GM21723 (cell line): ENCODE measurements at regions not wholly inside any gene's neighbourhood (a gene's known extent, or its start where the extent isn't known, plus 50 kb on each side); places are given as distances from the start of the nearest gene placed in this dataset.

Experiments
- ATAC-seq: cut with Tn5 transposase; IDR thresholded peaks from one replicate; pipeline ENCODE4 v1.9.1; 2021; ENCODE audit warnings: mild to moderate bottlenecking, moderate library complexity; ENCODE audit not compliant: unreplicated experiment

DNA sequence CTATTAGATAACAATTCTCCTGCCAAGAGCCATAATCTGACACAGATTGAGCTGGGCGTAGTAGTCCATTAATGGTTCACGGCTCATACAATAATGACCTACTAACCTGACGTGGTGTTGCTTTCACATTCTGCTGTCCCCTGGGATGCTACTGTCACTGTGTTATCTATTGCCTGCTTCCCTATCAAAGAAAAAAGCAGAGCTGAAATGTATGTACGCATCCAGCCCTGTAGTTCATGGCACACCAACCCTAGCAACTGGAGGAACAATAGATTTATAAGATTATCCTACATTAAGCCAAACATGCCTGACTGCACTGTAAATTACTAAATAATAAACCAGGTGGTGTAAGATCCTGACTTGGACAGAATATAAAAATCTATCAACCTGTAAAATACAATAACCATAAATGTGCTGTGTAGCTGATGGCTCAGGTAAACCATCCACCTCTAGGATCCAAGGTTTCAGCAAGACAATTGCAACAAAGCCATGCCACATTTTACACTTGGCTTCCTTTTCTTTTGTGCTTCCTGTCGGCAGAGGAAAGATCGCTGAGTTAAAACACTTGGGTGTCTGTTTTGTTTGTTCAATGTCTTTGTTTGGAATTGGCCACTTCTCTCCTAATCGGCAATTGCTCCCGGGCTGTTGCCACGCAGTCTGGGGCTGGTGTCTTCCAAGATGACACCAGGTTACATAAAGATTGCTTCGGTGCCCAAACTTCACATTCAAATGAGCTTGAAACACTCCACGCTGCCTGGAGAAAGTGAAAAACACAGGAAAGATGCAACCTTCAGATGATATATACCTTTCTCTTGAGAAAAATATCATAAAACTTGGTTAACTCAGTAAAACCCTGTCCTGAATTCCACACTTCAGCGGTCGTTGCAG, 143.9 kb upstream of the MGMT start:
- ATAC-seq = no peak

DNA sequence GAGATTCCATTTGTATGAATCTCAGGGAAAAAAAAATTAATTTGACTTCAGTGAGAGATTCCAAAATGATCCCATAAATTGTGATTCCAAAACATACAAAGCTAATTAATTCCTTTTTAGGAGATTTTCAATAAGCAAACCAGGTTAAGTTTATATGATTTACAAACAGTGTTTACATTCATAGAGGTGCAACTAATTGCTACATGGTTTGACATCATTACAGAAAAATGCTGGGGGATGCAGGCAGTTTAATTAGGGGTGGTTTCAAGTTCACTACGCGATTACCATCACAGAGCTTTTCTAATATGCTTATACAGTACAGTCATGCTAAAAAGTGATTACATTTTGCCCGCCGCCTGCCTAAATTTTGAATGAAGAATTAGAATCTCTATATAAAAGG, 143.2 kb upstream of the MGMT start:
- ATAC-seq = no peak

DNA sequence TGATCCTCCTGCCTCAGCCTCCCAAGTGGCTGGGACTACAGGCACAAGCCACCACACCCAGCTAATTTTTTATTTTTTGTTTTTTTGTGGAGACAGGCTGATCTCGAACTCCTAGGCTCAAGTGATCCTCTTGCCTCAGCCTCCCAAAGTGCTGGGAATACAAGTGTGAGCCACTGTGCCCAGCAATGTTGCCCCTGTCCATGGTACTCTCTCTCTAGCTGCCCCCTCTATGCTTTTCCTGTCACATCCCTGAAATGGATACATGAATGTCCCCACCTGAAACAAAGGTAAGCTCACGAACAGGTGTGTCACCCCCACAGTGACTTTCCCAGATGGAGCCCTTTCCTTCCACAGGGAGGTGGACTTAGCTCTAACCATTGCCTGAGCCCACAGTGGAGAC, 141.1 kb upstream of the MGMT start:
- no peak for ATAC-seq

DNA sequence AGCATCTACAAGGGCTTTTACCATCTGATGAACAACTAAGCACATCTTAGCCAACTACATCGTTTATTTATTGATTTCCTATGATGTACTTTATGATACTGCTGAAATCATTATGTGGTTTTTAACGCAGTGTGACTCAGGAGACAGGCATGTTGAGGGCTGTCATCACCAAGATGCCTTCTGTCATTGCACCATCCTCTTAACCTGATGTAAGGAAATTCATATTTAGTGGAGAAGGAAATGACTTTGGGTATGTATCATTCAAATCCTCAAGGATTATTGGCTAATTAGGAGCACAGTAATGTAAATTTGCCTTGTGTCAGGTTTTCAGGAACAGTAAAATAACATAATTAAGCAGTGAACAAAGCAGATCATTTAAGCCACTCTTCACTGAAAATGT, 138.5 kb upstream of the MGMT start:
- no peak for ATAC-seq

DNA sequence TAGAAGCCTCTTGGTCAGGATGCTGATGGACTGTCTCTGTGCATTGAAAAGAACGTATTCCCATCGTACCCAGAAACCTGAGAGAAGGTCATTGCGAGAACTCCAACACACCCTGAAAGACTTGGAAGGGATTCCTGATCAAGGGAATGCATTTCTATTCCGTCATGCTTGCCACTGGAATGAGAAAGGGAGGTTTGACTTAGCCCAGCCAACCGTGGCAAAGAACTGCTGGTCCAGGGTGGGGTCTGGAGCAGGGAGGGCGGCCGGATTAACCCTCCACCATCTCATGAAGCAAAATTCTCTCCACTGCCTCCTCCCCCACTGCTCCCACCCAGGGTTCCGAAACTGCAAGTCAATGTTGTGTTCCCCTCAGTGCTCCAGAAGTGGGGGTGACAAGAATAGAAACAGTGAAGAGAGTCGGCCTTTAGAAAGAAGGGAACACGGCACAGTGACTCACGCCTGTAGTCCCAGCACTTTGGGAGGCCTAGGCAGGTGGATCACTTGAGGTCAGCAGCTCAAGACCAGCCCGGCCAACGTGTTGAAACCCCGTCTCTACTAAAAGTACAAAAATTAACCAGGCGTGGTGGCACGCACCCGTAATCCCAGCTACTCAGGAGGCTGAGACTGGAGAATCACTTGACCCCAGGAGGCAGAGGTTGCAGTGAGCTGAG, 137.5 kb upstream of the MGMT start:
- ATAC-seq = no peak

DNA sequence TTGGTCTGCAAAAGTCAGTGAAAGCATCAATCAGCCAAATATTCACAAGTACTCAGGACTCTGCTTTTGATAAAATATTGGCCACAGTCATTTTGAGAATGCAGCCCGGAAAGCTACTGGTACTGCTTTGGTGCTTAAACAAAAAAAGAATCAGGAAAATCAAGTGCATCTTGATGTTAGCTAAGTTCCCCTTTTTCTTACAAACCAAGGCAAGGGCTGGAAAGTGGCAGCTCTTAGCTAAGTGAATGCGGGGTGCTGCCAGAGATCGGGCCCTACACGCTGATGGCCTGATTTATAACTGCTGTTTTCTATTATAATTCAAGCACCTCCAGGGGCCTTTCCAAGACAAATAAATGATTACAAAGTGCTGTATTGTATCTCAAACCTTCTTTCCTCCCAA, 136.8 kb upstream of the MGMT start:
- no peak for ATAC-seq

DNA sequence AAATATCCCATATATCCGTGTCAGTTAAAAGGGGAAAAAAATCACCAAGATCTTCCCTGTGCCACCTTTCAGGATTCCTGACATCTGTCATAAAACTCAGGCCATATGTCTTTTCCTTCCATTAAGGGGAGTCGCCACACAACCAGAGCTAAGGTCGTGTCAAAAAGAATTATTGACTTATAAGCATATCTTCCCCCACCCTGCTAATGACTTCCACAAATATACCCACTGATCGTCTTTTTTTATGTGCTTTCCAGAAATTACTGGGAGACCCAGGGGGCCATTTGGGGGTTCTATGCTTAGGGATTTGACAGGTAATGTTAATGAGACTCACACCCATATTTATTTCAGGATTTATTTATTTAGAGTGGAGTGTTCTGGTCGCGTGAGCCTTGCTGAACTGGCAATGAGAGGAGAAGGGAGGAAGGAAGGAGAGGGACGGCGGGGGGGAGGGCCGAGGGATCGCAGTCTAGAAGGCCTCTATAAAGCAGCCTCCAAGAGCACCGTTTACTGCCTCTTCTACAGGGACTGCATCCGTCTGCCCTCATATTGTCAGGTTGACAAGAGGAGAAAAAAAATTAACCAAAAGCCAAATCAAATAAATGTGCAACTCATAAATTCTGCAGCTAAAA, 135.7 kb upstream of the MGMT start:
- no peak for ATAC-seq

DNA sequence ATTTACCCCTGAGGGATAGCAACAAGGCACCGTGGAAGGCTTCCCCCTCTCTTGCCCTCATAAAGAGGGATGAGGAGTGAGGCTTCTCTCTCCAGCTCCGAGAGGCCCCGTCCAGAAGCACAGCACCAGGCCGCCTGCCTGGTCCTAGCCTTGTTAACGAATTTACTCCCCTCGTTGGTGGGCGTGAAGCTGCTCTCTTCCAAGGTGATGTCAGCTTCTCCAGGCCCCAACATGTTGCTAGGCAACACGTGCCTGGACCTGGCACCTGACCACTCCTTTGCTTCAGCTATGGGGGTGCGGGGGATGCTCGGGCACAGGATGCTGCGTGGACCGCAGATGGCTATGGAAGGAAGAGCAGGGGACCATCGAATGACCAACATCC, 135.2 kb upstream of the MGMT start:
- ATAC-seq = no peak

DNA sequence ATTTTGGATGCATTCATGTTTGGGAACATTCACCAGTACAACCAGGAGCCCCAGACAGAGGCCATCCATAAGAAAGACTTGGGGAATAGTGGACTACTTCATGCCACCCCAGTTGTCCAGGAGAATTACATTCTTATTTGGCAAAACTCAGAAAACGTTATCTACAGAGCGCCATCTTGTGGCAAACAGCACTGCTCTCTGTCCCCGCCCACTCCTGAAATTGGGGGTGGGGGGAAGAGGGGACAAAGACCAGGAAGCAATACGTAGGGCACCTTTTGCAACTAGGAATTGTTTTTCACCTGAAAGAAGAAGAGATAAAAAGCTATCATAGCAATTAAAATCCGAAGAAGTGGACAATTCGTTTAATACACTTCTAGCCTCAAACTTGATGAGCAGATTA, 134.6 kb upstream of the MGMT start:
- no peak for ATAC-seq

DNA sequence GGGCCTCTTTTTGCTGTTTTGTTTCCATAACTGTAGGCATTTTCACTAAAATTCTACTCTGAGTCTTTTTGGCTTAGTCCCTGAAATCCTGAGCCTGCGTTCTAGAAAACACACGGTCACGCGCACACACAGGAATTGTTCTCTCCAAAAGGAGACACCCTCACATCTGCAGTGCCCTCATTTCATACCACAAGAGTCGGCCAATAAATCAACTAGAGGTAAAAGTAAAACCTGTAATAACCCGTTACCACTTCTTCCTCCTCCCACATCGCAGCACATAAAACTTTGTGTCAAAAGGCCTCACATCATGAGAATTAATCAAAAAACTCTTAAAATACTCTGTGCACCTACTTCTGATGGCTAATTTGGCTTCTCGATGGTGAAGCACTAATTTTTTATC, 133.3 kb upstream of the MGMT start:
- no peak for ATAC-seq

DNA sequence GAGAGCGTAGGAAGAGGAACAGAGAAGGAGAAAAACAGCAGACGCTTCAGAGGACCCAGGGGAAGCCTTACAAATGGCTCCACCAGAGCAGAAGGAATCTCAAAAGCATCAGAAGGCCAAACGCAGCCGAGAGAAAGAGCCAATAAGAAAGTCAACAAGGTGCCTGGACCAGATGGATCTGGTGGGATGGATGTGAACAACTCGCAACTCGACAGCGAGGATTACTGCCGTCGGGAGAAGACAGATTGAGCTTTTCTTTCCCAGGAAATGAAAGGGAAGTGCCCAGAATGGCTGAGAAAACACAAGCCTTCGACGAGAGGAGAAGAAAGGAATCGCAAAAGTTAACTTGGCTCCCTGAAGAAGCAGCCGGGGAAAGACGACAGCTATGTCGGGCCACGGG, 132.8 kb upstream of the MGMT start:
- ATAC-seq = no peak

DNA sequence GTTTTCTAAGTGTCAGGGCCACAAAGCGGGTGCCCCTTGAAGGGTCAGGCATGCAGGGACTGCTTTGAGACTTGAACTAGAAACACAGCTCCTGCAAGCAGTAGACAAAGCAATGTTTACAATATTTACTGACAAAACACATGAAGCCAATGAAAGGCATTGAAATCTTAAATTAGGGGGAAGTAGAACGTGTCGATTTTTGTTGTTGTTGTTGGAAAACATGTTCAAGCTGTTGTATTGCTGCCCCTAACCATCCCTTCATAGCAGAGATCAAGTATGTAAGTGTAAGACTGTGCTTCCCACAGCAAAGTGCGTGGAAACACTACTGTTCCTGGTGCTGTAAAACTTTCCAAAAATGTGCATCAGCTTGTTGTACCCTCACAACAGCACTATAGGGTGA, 131.6 kb upstream of the MGMT start:
- no peak for ATAC-seq

DNA sequence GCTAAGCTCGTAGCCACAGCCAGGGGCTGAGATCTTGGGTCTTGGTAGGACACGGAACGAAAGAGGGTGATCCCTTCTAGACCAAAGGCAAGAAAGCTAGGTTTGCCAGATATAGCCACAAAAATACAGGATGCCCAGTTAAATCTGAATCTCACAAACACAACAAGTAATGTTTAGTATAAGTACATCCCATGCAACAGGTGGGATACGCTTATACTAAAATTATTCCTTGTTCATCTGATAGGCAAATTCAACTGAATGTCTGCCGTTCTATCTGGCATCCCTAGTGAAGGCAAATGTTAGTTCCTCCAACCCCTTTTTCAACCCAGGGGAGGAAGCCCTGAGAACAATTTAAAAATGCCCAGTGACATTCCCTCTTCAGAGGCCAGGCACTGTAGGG, 131.1 kb upstream of the MGMT start:
- no peak for ATAC-seq

DNA sequence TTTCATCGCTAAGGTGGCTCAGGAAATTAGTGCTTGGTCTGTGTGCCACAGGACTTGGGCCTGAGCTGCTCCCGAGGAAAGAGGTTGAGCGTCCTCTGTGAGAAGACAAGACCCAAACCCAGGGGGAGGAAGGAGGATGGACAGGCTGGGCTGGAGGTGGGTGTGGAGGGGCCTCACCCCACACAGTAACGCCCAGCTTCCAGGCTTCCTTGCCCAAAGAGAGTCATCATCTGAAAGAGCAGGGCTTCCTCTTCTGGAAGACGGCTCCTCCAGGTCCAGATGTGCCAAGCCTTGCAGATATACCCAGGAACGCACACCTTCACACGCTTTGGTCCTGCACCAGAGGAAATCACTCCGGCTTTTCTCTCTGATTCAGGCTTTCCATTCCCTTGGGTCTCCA, 127.8 kb upstream of the MGMT start:
- ATAC-seq = no peak

DNA sequence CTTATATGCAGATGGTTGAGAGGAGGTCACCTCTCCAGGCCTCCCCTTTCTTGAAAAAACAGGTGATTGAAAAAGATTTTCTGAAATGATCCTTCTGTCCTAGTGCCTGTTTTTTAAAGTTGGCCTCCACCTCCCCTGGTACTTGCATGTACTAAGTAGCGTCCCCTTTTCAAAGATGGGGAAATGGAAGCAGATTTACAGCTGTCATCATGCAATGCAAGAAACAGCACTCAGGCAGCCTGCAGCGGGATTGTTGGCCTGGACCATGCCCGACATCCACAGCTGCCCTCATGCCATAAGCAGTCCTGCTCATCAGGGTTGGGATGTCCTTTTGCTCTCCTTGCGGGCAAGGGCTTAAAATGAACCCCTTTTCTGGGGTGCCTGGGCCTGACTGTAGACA, 127.2 kb upstream of the MGMT start:
- ATAC-seq = no peak

DNA sequence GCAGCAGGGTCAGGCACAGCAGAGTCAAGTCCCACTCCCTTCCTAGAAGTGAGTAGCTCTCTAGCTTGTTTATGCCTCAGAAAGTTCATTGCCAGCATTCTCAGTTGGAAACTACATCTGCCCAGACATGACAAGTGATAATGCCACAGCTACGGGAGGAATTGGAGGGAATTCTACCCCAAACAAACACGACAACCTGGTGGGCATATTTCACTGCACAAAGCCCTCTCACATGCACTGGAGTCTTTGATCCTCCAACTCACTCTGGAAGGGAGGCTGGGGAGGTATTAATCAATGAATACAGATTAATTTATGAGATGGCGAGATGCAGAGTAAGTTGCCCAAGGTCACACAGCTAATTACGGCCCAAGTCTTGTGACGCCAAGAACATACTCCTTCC, 126.0 kb upstream of the MGMT start:
- no peak for ATAC-seq

DNA sequence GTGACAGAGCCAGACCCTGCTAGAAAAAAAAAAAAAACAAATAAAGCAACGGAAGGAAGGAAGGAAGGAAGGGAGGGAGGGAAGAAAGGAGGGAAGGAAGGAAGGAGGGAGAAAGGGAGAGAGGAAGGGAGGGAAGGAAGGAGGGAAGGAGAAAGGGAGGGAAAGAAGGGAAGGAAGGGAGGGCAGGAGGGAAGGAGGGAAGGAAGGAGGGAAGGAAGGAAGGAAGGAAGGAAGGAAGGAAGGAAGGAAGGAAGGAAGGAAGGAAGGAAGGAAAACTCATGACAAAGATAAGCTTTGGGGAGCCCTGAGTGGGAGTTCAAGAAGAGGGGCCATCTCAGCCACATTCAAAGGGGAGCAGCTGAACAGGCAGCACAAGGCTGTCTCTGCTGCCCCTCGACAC, 124.7 kb upstream of the MGMT start:
- ATAC-seq = no peak

DNA sequence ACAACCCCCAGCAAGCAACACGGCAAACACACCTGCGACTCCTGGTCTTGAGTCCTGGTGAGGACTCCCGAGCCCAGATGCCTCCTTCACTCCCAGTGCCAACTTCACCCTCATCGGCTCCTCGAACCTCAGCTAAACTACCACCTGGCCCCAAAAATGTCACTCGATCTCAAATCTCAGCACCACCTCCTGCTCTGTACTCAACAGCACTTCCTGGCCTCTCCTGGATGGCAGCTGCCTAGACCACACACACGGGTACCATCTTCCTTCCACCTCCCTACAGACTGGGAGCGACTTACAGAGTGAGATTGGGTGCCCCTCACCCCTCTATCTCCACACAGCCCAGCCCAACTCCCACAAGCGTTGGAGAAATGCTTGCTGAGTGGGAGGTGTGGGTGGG, 123.9 kb upstream of the MGMT start:
- ATAC-seq = no peak

DNA sequence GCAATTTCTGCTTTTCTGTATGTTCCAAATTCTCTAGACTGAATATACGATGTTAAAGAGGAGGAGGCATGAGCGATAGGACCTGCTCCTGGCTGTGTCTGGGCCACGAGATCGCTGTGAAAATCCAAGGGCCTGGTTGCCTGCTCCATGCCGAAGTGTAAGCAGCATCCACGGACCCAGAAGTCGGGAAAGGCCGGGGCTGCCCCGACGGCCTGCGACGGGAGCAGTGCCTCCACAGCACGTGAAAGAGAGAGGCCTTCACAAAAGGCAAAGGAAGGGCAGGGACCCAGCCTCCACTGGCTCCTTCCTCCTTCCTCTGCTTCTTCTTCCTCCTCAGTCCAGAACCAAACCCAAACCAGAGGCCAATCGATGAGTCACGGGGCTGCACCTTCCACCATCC, 122.9 kb upstream of the MGMT start:
- no peak for ATAC-seq

DNA sequence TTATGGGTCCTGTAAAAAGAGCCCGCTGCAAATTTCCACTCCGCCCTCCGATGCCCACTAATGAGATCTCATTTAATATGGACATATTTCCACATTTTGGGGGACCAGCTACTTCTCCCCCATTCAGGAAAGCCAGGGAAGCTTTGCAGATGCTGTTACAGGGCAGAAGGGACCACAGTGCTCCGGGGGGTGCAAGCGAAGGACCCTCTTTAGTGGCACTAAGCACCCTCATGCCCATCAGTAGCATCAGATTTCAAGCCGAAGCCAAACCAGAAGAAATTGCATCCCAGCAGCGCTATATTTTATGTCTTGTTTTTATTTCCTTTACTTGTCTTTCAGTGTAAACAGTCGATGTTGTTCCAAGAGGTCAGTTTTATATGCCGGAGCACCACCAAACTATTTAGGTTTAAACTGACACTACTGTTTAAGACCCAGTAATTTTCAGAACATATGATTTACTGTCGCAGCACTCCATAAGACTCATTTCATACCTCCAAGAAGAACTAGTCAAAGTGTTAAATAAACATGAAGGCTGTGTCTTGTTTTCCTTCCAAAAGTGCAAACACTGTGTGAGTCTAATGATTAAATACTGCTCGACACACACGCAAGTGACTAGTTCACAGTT, 122.2 kb upstream of the MGMT start:
- no peak for ATAC-seq

DNA sequence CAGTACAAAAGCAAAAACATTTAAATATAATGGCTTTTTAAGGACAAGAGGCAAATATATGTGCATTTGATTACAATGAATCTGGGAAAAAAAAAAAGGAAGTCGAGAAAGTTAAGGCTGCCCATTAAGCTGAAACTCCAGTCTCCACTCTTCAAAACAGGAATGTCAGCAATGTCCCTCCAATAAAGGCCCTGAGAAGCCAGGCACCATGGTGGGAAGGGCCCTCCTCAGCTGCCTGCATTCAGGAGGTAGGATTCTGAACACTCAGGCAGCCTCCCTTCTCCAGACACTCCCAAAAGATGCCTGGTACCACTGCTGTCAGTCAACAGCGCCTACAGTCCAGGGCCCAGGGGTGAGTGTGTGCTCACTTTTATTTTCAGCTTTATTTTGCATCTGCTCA, 121.3 kb upstream of the MGMT start:
- ATAC-seq = no peak

DNA sequence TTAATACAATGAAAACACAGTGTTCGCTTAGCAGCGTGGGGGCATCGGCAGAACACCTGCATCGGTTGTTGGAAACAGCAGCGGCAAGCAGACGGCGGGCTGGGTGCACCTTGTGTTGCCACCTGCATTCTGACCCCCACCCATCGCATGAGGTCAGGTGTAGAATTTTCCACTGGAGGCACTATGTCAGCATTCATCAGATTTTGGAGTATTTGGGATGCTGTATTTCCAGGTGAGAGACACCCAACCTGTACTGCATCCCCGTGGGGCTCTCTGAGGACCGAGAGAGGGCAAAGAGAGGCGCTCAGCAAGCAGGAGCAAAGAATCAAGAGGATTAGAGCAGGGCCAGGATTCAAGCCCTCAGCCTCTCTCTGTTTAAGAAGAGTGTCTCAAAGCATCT, 116.4 kb upstream of the MGMT start:
- ATAC-seq = no peak
